RCC 7860 (cell line): ENCODE measurements at regions not wholly inside any gene's neighbourhood (a gene's known extent, or its start where the extent isn't known, plus 50 kb on each side); places are given as distances from the start of the nearest gene placed in this dataset.
"Not testable (repeated sequence)": the region's sequence is repeated elsewhere in the genome, so short reads cannot be mapped to it uniquely, and the experiment has no call there.

Experiments used
- DNase-seq: peaks from one replicate; pipeline ENCODE4 v3.0.0-alpha.2; 2015; ENCODE audit warnings: low spot score
- FAIRE-seq: peaks from 2 replicates; lab custom pipeline; 2012; peaks lifted over from hg19 to GRCh38; lab: Jason Lieb, UNC

DNA sequence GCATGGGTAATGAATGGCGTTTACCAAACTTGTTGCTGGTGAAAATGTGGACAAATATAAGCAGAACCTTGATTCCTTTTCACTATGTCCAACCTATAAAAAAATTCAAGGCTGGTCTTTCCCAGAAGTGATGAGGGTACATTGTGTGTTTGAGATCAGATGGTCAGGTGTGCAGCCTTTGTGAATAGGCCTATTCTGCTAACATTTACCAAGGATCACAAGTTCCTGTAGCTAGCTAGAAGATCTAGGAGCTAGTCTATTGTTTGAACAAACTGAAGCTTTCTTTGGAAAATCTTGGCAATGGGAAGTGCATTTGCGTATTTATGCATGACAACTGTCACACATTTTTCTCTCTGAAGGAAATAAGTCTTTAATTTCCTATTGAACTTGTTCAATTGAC, 489.6 kb downstream of the KLF5 start:
- no peak for FAIRE-seq
- DNase-seq: no peak

DNA sequence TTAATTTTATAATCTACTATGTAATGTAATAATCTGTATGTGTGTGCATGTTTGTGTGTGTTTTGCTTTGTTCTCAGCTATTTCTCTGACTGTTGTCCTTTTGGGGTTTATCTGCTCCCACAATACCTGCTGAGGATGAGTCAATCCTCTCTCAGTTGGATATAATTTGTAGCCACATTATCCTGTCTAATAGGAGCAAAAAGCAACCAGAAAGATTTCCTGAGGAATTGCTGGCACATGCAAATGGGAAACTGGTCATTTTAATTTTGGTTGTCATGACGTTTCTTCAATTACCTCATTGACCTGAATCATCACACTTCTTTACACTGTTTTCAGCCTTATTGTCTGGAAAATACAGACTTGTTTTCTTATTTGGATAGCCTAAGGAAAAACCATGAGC, 488.4 kb downstream of the KLF5 start:
- no peak for DNase-seq

DNA sequence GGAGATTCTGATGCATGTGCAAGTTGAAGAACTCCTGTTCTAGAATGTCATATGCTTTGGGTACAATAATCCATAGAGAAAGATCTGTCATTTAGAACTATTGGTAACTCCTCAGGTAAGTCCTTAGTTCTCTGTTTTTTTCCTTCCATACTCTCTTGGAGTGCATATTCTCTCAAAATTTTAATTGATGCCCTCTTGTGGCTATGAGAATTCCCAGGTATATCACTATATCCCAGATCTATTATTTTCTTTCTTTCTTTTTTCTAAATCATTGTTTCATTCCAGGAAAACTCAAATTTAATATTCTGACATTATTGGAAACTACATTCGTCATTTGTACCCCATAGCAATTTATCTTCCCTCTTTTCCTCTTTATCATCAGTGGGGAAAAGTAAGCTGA, 485.4 kb downstream of the KLF5 start:
- no peak for FAIRE-seq
- no peak for DNase-seq

More for the DNA sequence above, 488.4 kb downstream of the KLF5 start:
- FAIRE-seq: no peak

DNA sequence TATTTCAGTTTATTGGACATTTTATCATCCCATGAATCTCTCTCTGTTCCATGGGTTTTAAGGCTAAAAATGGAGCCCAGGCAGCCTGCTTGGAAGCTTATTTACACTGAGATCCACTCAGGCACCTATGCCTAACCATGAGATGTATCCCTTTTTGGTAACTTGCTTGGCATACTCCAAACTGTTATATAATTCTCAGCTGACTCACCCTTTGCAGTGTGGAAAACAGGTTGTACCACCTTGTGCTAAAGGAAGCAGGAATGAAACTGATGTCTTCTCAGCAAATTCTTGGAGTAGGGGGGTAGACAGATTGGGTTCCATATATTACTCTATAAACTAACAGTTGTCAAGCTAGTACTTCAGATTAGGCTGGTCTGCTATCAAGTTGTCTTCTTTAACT, 483.6 kb downstream of the KLF5 start:
- FAIRE-seq (no peak), DNase-seq (no peak)

- FAIRE-seq (no peak), DNase-seq (no peak)
Measured at GRCh38 chr13:73536865-73537264, 478.1 kb downstream of the KLF5 start.

DNA sequence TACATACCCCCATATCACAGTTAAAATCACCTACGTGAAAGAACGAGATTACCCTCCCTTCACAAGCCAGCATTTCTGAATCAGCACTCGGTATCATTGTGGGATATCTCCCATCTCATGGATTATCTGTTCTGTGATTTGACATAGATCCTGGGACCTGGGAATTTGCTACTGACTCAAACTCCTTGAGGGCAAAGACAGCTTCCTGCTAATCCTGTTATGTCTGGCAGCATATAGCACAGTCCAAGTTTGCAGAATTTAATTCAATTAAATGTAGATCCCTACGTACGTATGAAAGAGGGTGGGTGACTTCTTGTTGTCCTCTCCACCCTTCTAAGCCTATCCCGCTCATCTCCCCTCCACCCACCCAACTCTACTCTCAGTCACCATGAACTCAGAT, 476.5 kb downstream of the KLF5 start:
- FAIRE-seq (no peak), DNase-seq (no peak)

DNA sequence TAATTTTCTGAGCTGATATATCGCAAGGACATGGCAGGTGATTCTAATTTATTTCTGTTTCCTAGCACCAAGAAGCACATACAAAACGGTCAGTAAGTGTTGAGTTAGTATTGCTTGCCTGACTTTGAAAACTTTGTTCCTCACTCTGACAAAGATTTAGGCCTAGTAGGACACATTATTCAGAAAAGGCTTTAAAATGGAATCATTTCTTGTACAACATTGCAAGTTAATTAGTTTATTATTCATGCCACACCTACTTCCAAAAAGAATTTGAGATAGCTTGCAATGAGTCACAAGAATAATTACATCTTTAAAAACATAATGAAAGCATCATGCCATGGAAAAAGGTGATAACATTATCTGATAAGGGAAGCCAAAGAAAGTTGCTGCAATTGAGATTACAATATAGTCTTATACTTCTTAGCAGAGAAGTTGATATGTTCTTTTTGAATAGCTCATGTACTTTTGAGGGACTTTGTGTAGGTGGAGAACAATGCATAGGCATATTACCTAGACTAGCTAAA, 474.2 kb downstream of the KLF5 start:
- FAIRE-seq (no peak), DNase-seq (no peak)

DNA sequence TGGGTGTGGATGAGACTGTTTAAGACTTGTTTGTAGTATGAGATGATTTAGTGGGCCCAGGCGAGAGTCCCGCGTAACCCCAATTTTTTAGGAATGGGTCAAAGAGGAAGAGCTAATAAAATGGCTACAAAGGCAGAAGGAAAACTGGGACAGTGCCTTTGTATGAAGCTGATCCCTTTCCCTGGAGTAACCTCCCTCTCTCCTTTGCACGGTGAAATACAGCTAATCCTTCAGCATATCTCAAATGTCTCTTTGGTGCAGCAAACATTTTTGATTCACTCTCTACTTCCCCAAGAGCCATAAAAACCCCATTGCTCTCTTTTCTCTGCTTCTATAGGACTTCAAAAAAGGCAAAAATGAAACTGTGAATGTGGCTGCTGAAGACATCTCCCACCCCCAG, 473.8 kb downstream of the KLF5 start:
- no peak for FAIRE-seq

DNA sequence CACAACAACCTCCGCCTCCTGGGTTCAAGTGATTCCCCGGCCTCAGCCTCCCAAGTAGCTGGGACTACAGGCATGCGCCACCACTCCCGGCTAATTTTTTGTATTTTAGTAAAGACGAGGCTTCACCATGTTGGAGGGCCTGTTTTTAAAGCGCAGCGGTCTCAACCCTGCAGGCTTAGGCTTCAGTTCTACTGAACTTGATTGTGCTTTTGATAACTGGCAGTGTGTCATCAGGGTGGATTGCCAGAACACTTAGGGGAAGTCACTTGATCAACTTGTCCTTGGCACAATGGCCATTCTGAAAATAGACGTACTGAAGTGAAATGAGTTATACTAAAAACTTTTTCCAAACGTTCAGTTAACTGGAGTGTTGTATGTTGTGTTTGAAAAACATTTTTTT, 472.2 kb downstream of the KLF5 start:
- FAIRE-seq (no peak), DNase-seq (no peak)

More for the DNA sequence above, 473.8 kb downstream of the KLF5 start:
- DNase-seq: no peak

- no peak for DNase-seq
Measured at GRCh38 chr13:73522937-73523336, 464.1 kb downstream of the KLF5 start.

GRCh38 chr13:73521985-73522524, 463.2 kb downstream of the KLF5 start:
- no peak for FAIRE-seq
- no peak for DNase-seq

More at GRCh38 chr13:73522937-73523336, 464.1 kb downstream of the KLF5 start:
- FAIRE-seq: no peak

DNA sequence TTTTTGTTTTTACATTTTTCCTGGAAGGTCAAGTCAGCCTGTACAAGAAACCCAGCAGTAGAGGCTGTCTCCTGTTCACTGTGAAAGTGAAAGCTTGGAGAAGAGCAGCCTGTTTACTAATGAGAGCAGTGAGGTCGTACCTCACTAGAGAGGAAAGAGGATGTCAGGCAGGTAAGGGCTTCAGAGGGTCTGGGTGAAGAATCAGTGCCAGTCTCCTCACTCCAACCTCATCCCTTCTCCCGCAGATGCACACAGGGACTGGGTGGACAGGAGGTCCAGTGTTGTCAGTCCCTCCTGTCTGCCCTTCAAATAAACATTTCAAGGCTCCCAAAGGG, 462.5 kb downstream of the KLF5 start:
- DNase-seq: no peak
- no peak for FAIRE-seq

DNA sequence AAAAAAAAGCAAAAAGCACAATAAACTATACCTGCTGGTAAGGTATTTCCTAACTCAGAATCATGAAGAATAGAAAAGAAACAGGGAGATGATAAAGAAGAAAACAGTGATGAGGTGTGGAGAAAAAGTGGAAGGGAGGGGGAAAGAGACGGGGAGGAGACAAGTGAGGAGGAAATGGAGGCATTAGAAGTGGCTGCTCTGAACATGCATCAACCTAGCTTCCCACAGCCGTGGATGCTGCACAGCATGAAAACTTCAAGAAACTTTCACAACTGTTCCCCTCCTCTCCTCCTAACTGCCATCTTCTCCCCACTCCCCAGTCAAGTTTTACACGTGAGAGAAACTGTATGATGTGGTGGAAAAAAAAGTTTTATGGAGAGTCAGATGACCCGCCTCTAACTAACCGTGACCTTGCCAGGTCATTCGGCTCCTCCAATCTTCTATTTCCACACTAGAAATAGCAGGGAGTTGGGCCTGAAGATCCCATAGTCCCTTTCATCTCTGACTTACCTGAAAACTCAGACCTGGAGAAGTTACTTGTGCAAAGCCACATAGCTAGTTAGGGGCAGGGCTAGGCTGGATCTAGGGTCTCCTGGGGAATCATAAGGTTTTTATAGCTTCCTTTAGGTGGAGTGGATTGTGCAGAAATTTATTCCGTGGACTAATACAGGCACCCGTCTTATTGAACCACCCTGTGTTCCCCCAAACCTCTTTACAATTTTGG, 461.9 kb downstream of the KLF5 start:
- FAIRE-seq (no peak), DNase-seq (no peak)

DNA sequence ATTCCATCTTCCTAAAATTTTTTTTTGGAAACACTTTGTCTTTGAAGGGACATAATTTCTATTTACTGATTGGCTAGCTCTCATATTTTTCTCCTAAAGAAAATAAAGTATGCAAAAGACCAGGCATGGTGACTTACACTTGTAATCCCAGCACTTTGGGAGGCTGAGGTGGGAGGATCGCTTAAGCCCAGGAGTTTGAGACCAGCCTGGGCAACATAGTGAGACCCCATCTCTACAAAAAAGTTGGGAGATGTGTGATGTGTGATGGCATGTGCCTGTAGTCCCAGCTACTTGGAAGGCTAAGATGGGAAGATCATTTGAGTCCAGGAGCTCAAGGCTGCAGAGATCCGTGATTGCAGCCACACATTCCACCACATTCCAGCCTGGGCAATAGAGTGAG, 461.3 kb downstream of the KLF5 start:
- DNase-seq: not testable (repeated sequence)

DNA sequence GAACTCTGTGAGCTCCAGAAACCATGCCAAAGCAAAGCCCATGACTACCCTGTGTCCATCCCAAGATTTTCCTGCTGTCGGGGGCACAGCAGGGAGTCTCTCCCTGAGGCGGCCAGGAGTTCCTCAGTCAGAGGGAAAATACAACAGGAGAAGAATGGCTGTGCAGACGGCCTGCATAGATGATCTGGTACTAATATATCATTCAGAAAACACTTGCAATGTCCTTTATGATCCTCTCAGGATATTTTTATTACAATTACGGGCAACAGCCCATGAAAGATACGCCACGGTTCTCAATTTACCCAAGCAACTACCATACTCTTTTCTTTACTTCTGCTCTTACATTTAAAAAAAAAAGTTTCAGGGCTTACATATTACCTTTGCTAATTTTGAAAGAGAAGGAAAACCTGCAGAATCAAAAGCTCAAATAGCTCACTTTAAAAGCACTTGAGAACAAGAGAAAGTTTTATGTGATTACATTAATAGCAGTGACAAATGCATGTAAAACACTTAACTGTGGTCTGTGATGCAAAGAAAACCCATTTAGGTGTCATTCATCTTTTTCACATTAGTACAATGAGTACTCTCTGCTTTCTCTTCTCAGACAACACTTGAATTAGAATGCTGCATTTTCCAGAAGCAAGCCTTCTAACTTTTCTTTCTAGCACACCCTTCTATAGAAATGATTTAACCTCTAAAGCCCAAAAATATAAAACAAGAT, 460.8 kb downstream of the KLF5 start:
- FAIRE-seq (no peak), DNase-seq (no peak)

More for the DNA sequence above, 461.3 kb downstream of the KLF5 start:
- not testable (repeated sequence) for FAIRE-seq

DNA sequence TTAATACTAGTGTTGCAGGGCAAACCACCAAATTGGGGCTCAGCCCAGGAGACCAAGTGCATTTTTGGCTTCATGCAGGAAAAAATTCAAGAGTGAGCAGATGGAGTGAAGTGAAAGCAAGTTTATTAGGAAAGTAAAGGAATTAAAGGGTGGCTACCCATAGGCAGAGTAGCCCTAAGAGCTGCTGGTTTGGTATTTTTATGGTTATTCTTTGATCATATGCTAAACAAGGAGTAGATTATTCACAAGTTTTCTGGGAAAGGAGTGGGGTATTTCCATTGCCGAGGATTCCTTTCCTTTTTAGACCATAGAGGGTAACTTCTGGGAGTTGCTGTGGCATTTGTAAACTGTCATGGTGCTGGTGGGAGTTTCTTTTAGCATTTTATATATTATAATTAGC, 459.0 kb downstream of the KLF5 start:
- no peak for FAIRE-seq
- DNase-seq: no peak

DNA sequence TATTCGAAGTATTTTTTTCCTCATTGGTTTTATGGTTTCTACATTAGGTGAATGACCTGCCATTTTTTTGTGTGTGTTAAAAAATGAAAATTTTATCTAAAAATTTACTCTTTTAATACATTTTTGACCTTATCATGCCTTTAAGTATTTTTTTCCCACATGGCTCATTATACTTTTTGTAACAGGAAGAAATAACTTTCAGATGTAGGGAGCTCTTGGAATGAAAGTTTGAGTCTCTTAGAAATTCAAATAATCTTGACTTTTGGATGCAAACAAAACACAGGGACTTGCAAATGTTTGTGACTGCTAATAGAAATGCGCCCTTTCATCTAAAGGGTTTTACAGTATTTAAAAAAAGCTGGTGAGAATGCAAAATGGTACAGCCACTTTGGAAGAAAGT, 457.9 kb downstream of the KLF5 start:
- FAIRE-seq (no peak), DNase-seq (no peak)

GRCh38 chr13:73514208-73514607, 455.4 kb downstream of the KLF5 start:
- no peak for DNase-seq
- FAIRE-seq: no peak

GRCh38 chr13:73513751-73514150, 454.9 kb downstream of the KLF5 start:
- FAIRE-seq (no peak), DNase-seq (no peak)

DNA sequence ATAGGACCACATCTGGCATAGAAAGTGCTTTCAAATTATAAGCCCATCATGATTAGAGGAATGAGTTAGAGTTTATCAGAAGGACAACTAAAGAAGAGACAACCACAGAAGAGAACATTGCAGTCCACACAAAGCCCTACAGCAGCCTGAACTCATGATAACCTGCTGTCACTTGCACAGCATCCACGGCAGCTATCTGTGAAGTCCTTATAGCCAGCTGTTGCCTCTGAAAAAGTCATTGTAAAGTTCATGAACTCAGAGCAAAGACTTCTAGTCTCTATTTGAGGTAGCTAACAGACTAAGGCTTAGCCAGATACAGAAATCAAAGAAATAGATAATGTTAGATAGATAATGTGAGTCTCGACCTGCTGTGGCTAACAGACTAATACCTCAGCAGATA, 450.0 kb downstream of the KLF5 start:
- FAIRE-seq (no peak), DNase-seq (no peak)

- DNase-seq: no peak
- FAIRE-seq: no peak
Measured at GRCh38 chr13:73505376-73505890, 446.6 kb downstream of the KLF5 start.

GRCh38 chr13:73499695-73500094, 440.9 kb downstream of the KLF5 start:
- FAIRE-seq: no peak
- DNase-seq: no peak
